K562 (cell line): ENCODE measurements at regions not wholly inside any gene's neighbourhood (a gene's known extent, or its start where the extent isn't known, plus 50 kb on each side); places are given as distances from the start of the nearest gene placed in this dataset.

ENCODE experiments used
- ATAC-seq: fragments of 200-7000 bp; cut with Tn5 transposase; 3 replicates; pipeline ENCODE4 v1.9.1; 2020; ENCODE audit warnings: moderate library complexity
- BruUV-seq: library from RNA; stranded (reverse); fragments of 400-500 nt; replicated peaks from 2 replicates; lab custom pipeline; 2021; lab: Mats Ljungman, UMichigan
- CTCF ChIA-PET: fragments of 300-600 bp; formaldehyde crosslinking; extraction: SDS; loops from one replicate; lab custom pipeline; 2021; ENCODE audit warnings: low intra/inter-chr PET ratio; lab: Yijun Ruan, JAX
- POLR2A ChIA-PET: fragments of 300-600, 350-650 bp; sonication (Branson Sonifier 250); formaldehyde crosslinking; extraction: SDS; loops from one replicate; lab custom pipeline; 2021; ENCODE audit warnings: antibody characterized with exemption, inconsistent platforms; lab: Yijun Ruan, JAX
- DNase-seq, 4 experiments: peaks; one replicate each; pipeline versions ENCODE4 v3.0.0 to v3.0.0-alpha.2; 2011 to 2018; ENCODE audit warnings: low spot score in 3 of 4, mixed read lengths in 3 of 4; ENCODE audit errors: extremely low read depth in 1 of 4
- FAIRE-seq: peaks from 2 replicates; lab custom pipeline; 2011; peaks lifted over from hg19 to GRCh38; lab: Jason Lieb, UNC
- H2AFZ ChIP-seq: 2 replicates; pipeline ENCODE4 v1.6.0; 2011; ENCODE audit warnings: low read depth, low read length, control low read depth, inconsistent platforms
- H3K27ac ChIP-seq: fragments of 200-600 bp; 3 replicates; pipeline ENCODE4 v1.8.0; 2011; ENCODE audit warnings: low read depth, mild to moderate bottlenecking, control low read depth, inconsistent platforms, low read length, moderate library complexity, mixed read lengths; ENCODE audit errors: extremely low read depth
- H3K27me3 ChIP-seq, 2 experiments: fragments of 300-600 bp in 1 of 2; 2 replicates in 1 of 2; 3 replicates in 1 of 2; pipeline versions ENCODE4 v1.6.0 to v1.8.0; 2011; ENCODE audit warnings: inconsistent platforms in 2 of 2, low read length in 2 of 2, mild to moderate bottlenecking in 1 of 2, mixed read lengths in 1 of 2, moderate library complexity in 1 of 2; ENCODE audit not compliant: control insufficient read depth in 2 of 2, insufficient read depth in 2 of 2
- H3K36me3 ChIP-seq: fragments of 300-600 bp; 3 replicates; pipeline ENCODE4 v1.8.0; 2011; ENCODE audit warnings: mild to moderate bottlenecking, low read length, inconsistent platforms; ENCODE audit not compliant: control insufficient read depth, insufficient read depth
- H3K4me1 ChIP-seq, 2 experiments: fragments of 200-600 bp in 1 of 2; replicated peaks in 1 of 2; 2 replicates in 1 of 2; 3 replicates in 1 of 2; pipeline versions ENCODE4 v1.5.1 to v1.8.0; 2011; ENCODE audit warnings: inconsistent platforms in 2 of 2, low read length in 2 of 2, mild to moderate bottlenecking in 1 of 2, mixed read lengths in 1 of 2, moderate library complexity in 1 of 2; ENCODE audit not compliant: control insufficient read depth in 2 of 2, insufficient read depth in 2 of 2
- H3K4me2 ChIP-seq: 2 replicates; pipeline ENCODE4 v1.6.1; 2011; ENCODE audit warnings: low read length, control low read depth, inconsistent platforms, mixed read lengths; ENCODE audit not compliant: insufficient read depth
- H3K4me3 ChIP-seq: fragments of 200-600 bp; sonication (generic), shearing (Covaris generic); 2 replicates; pipeline ENCODE4 v1.5.1; 2016; ENCODE audit warnings: control low read depth, inconsistent platforms
- H3K79me2 ChIP-seq: fragments of 200-600 bp; 3 replicates; pipeline ENCODE4 v1.8.0; 2011; ENCODE audit warnings: low read length, inconsistent platforms; ENCODE audit not compliant: control insufficient read depth, insufficient read depth
- H3K9ac ChIP-seq, 2 experiments: 2 replicates each; pipeline versions ENCODE4 v1.6.0 to v1.6.1; 2011; ENCODE audit warnings: low read depth in 2 of 2, low read length in 2 of 2, control low read depth in 1 of 2, inconsistent platforms in 1 of 2, mild to moderate bottlenecking in 1 of 2, mixed read lengths in 1 of 2; ENCODE audit not compliant: insufficient read depth in 1 of 2
- H3K9me1 ChIP-seq: one replicate; pipeline ENCODE4 v1.6.0; 2011; ENCODE audit warnings: inconsistent platforms, mild to moderate bottlenecking, low read length, moderate library complexity; ENCODE audit not compliant: control insufficient read depth, insufficient read depth
- H3K9me3 ChIP-seq: replicated peaks from 2 replicates; pipeline ENCODE4 v1.5.1; 2011; ENCODE audit warnings: low read depth, low read length, inconsistent platforms; ENCODE audit not compliant: control insufficient read depth, insufficient read depth
- H4K20me1 ChIP-seq: replicated peaks from 2 replicates; pipeline ENCODE4 v1.6.1; 2011; ENCODE audit warnings: low read length, inconsistent platforms, mixed read lengths; ENCODE audit not compliant: control insufficient read depth, insufficient read depth
- ATF7 ChIP-seq: fragments of 450-650 bp; IDR thresholded peaks from 2 replicates; pipeline ENCODE4 v1.7.1; 2014; ENCODE audit warnings: mild to moderate bottlenecking, moderate library complexity
- CAMTA2 ChIP-seq: fragments of 250-450 bp; sonication (Bioruptor Pico); conservative IDR thresholded peaks from 2 replicates; pipeline ENCODE4 v1.5.1; 2022
- CCNT2 ChIP-seq: IDR thresholded peaks from 2 replicates; pipeline ENCODE4 v1.6.1; 2011; ENCODE audit warnings: borderline replicate concordance, low read depth, mild to moderate bottlenecking, moderate library complexity, mixed read lengths, low read length; ENCODE audit not compliant: insufficient read length; ENCODE audit errors: extremely low read depth
- FOSL1 ChIP-seq: fragments of 200-800 bp; sonication (Bioruptor generic); conservative IDR thresholded peaks from 2 replicates; pipeline ENCODE4 v1.6.1; 2016; ENCODE audit warnings: missing genetic modification characterization, missing compliant biosample characterization
- HMG20A ChIP-seq: fragments of 450-650 bp; formaldehyde crosslinking; conservative IDR thresholded peaks from 2 replicates; pipeline ENCODE4 v1.4.0; 2020; ENCODE audit warnings: mild to moderate bottlenecking, mixed read lengths
- ILF3 ChIP-seq: fragments of 450-650 bp; IDR thresholded peaks from 2 replicates; pipeline ENCODE4 v1.6.1; 2018; ENCODE audit warnings: antibody characterized with exemption, mild to moderate bottlenecking, moderate library complexity, borderline replicate concordance
- JUNB ChIP-seq: fragments of 450-650 bp; formaldehyde crosslinking; conservative IDR thresholded peaks from 2 replicates; pipeline ENCODE4 v1.4.0; 2020; ENCODE audit warnings: mild to moderate bottlenecking
- KDM1A ChIP-seq, 2 experiments: fragments of 450-650 bp; IDR thresholded peaks; 2 replicates each; pipeline ENCODE4 v1.6.1; 2016; ENCODE audit warnings: mild to moderate bottlenecking in 2 of 2
- MTA3 ChIP-seq: fragments of 450-650 bp; formaldehyde crosslinking; IDR thresholded peaks from 2 replicates; pipeline ENCODE4 v1.6.1; 2017; ENCODE audit warnings: mild to moderate bottlenecking, borderline replicate concordance
- NCOA4 ChIP-seq: fragments of 450-650 bp; IDR thresholded peaks from 2 replicates; pipeline ENCODE4 v1.6.1; 2018; ENCODE audit warnings: mild to moderate bottlenecking; ENCODE audit not compliant: partially characterized antibody
- NR2F6 ChIP-seq: fragments of 450-650 bp; formaldehyde crosslinking; IDR thresholded peaks from 2 replicates; pipeline ENCODE4 v1.4.0; 2020; ENCODE audit warnings: mild to moderate bottlenecking
- OTX1 ChIP-seq: fragments of 450-650 bp; formaldehyde crosslinking; IDR thresholded peaks from 2 replicates; pipeline ENCODE4 v1.4.0; 2022; ENCODE audit warnings: mild to moderate bottlenecking
- RNF2 ChIP-seq: sonication (generic); IDR thresholded peaks from 2 replicates; pipeline ENCODE4 v1.6.1; 2016
- STAT5B ChIP-seq: fragments of 250-450 bp; sonication (Bioruptor Pico); IDR thresholded peaks from 2 replicates; pipeline ENCODE4 v1.8.0; 2021; ENCODE audit warnings: mild to moderate bottlenecking, inconsistent platforms
- TCF7 ChIP-seq: sonication (generic); IDR thresholded peaks from 2 replicates; pipeline ENCODE4 v1.6.1; 2016; ENCODE audit warnings: antibody characterized with exemption, borderline replicate concordance
- TSC22D4 ChIP-seq: fragments of 450-650 bp; IDR thresholded peaks from 2 replicates; pipeline ENCODE4 v1.6.1; 2016; ENCODE audit warnings: missing genetic modification characterization, missing biosample characterization, control low read depth
- ZEB2 ChIP-seq: fragments of 450-650 bp; IDR thresholded peaks from 2 replicates; pipeline ENCODE4 v1.6.1; 2016
- ZFP30 ChIP-seq: fragments of 250-450 bp; sonication (Bioruptor Pico); IDR thresholded peaks from 2 replicates; pipeline ENCODE4 v1.8.0; 2022; ENCODE audit warnings: moderate library complexity, mild to moderate bottlenecking, inconsistent platforms, borderline replicate concordance
- WGBS: fragments of 100-300 bp; shearing (Covaris generic); methylation state at CpG from one replicate; pipeline ENCODE4 v1.1.6; 2016; ENCODE audit warnings: low coverage, mixed read lengths; ENCODE audit not compliant: insufficient coverage; ENCODE audit errors: missing lambda C conversion rate; 5-methylcytosine and 5-hydroxymethylcytosine counted together
- in situ Hi-C: fragments of 300-500 bp; cut with MboI; formaldehyde crosslinking; loops from 4 replicates; pipeline ENCODE4 v1.15.0; 2018; ENCODE audit warnings: inconsistent platforms, mixed read lengths
- intact Hi-C: fragments of 100-400 bp; cut with micrococcal nuclease; formaldehyde crosslinking; loops from 2 replicates; pipeline ENCODE4 v1.14.2; 2022
- TF ChIP-seq, protein P1 (sequence below): fragments of 250-450 bp; sonication (Bioruptor Pico); IDR thresholded peaks from 2 replicates; pipeline ENCODE4 v1.5.0; 2021
- TF ChIP-seq, protein P2 (sequence below): fragments of 450-650 bp; IDR thresholded peaks from 2 replicates; pipeline ENCODE4 v1.6.1; 2016; ENCODE audit warnings: mild to moderate bottlenecking

DNA sequence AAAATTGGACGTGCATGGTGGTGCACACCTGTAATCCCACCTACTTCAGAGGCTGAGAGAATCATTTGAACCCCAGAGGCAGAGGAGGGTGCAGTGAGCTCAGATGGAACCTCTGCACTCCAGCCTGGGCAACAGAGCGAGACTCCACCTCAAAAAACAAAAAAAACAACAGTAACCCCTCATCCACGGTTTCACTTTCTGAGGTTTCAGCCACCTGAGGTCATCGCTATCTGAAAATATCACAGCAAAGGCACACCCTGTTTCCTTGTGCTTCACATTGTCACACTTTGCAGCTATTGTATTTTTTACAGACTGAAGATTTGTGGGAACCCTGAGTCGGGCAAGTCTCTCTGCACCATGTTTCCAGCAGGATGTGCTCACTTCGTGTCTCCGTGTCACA is 54.1 kb upstream of the FOXQ1 start:
- Histone ChIP-seq H3K4me1 (no peaks in the 10 kb centered on the region), H3K9ac (no peak overlapping the region), H3K9me1 (no peaks in the 10 kb centered on the region), H3K9me3 (no peaks in the 10 kb centered on the region), H4K20me1 (no peaks in the 10 kb centered on the region), H3K27me3 (peaks cover 5 to 50% of the 10 kb centered on the region in 2 experiments; a peak in 3 of 5 replicates), H3K79me2 (no peaks in the 10 kb centered on the region), H3K4me3 (no peak overlapping the region), H3K36me3 (no peaks in the 10 kb centered on the region), H2AFZ (no peak overlapping the region), H3K27ac (no peak overlapping the region), H3K4me2 (no peak overlapping the region)
- no TSS peak for BruUV-seq
- DNase-seq (no peak), FAIRE-seq (no peak), ATAC-seq (no peak)
- ChIA-PET CTCF (no interaction called here), POLR2A (interaction anchor here (0.8 to 1.7 kb wide), 2 partner anchors 11 to 21 kb away, joined by 3 to 5 read pairs; no protein-coding TSS in a partner anchor)
- in situ Hi-C loops (no loop called here), intact Hi-C loops (no loop called here)
- WGBS = 0% methylated on average over 7 of the region's 7 CpGs
- TF ChIP-seq JUNB (CRISPR knock-in tag) (no peak), HMG20A (no peak), STAT5B (no peak), CCNT2 (no peak), CAMTA2 (CRISPR knock-in tag) (no peak), KDM1A (IDR thresholded peaks at IDR 0.05) (no peak), OTX1 (CRISPR knock-in tag) (no peak), ZFP30 (CRISPR knock-in tag) (no peak), NCOA4 (no peak), MTA3 (no peak), NR2F6 (no peak), FOSL1 (no peak), ATF7 (no peak), ZEB2 (no peak), TSC22D4 (tag) (no peak), RNF2 (no peak), ILF3 (no peak), TCF7 (no peak)
- TF ChIP-seq, protein P1, sequence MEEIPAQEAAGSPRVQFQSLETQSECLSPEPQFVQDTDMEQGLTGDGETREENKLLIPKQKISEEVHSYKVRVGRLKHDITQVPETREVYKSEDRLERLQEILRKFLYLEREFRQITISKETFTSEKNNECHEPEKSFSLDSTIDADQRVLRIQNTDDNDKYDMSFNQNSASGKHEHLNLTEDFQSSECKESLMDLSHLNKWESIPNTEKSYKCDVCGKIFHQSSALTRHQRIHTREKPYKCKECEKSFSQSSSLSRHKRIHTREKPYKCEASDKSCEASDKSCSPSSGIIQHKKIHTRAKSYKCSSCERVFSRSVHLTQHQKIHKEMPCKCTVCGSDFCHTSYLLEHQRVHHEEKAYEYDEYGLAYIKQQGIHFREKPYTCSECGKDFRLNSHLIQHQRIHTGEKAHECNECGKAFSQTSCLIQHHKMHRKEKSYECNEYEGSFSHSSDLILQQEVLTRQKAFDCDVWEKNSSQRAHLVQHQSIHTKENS (CRISPR knock-in tag) = no peak
- TF ChIP-seq, protein P2, sequence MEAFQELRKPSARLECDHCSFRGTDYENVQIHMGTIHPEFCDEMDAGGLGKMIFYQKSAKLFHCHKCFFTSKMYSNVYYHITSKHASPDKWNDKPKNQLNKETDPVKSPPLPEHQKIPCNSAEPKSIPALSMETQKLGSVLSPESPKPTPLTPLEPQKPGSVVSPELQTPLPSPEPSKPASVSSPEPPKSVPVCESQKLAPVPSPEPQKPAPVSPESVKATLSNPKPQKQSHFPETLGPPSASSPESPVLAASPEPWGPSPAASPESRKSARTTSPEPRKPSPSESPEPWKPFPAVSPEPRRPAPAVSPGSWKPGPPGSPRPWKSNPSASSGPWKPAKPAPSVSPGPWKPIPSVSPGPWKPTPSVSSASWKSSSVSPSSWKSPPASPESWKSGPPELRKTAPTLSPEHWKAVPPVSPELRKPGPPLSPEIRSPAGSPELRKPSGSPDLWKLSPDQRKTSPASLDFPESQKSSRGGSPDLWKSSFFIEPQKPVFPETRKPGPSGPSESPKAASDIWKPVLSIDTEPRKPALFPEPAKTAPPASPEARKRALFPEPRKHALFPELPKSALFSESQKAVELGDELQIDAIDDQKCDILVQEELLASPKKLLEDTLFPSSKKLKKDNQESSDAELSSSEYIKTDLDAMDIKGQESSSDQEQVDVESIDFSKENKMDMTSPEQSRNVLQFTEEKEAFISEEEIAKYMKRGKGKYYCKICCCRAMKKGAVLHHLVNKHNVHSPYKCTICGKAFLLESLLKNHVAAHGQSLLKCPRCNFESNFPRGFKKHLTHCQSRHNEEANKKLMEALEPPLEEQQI = no peak
